BLaER1 treated with 17β-estradiol and CSF1 and Interleukin-3, amounts not matched to agents 10 nM and 100 nM (cell line): ENCODE measurements at regions not wholly inside any gene's neighbourhood (a gene's known extent, or its start where the extent isn't known, plus 50 kb on each side); places are given as distances from the start of the nearest gene placed in this dataset.

Experiments used
- H3K27ac ChIP-seq, 11 experiments: shearing (Covaris generic); formaldehyde crosslinking; 2 replicates each; pipeline ENCODE4 v1.8.1; 2022
- H3K27me3 ChIP-seq, 11 experiments: shearing (Covaris generic); formaldehyde crosslinking; 2 replicates each; pipeline ENCODE4 v1.8.1; 2022
- H3K36me3 ChIP-seq, 11 experiments: shearing (Covaris generic); formaldehyde crosslinking; 2 replicates each; pipeline ENCODE4 v1.8.1; 2022
- H3K4me1 ChIP-seq, 10 experiments: shearing (Covaris generic); formaldehyde crosslinking; 2 replicates each; pipeline ENCODE4 v1.8.1; 2022
- H3K4me2 ChIP-seq, 11 experiments: shearing (Covaris generic); formaldehyde crosslinking; 2 replicates each; pipeline ENCODE4 v1.8.1; 2022
- H3K4me3 ChIP-seq, 10 experiments: shearing (Covaris generic); formaldehyde crosslinking; 2 replicates each; pipeline ENCODE4 v1.8.1; 2022
- H3K9ac ChIP-seq, 11 experiments: shearing (Covaris generic); formaldehyde crosslinking; 2 replicates each; pipeline ENCODE4 v1.8.1; 2022
- H3K9me3 ChIP-seq, 11 experiments: shearing (Covaris generic); formaldehyde crosslinking; replicated peaks in 1 of 11; 2 replicates each; pipeline ENCODE4 v1.8.1; 2022
- H4K20me1 ChIP-seq, 11 experiments: shearing (Covaris generic); formaldehyde crosslinking; 2 replicates each; pipeline ENCODE4 v1.8.1; 2022
- Cebpa-rat ChIP-seq, 11 experiments: shearing (Covaris generic); IDR thresholded peaks; 2 replicates each; pipeline ENCODE4 v1.8.1; 2022

DNA sequence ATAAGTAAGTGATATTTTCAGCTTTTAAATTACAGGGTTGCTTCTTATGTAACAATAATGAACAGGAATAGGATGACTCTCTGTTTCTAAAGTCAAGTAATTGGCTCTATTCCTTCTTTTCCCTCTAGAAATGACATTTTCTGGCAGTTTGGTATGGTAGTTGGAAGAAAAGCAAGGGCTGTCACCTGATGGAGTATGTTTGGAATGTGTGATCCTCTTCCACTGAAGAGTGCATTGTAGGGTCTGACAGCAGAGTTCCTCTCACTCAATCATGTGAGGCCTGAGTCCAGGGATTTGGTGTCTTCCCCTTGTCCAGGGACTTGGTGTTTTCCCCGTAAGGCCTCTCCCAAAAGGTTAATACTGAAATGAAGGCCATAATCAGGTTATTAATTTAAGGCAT lies 233.8 kb upstream of the FBXL7 start:
- Histone ChIP-seq H3K27me3 (no peaks in the 10 kb centered on the region), H3K4me1 (peaks cover 0 to 7% (median 0%) of the 10 kb centered on the region in 10 experiments; a peak in 4 of 20 replicates), H3K4me3 (no peak overlapping the region), H3K9me3 (peaks cover 0 to 7% (median 0%) of the 10 kb centered on the region in 11 experiments; a peak in 3 of 22 replicates), H3K9ac (no peak overlapping the region), H3K4me2 (no peak overlapping the region), H3K36me3 (no peaks in the 10 kb centered on the region), H4K20me1 (no peaks in the 10 kb centered on the region; a peak in 1 of 22 replicates), H3K27ac (no peak overlapping the region)
- TF ChIP-seq Cebpa-rat (IDR thresholded peaks at IDR 0.05) = no peak

DNA sequence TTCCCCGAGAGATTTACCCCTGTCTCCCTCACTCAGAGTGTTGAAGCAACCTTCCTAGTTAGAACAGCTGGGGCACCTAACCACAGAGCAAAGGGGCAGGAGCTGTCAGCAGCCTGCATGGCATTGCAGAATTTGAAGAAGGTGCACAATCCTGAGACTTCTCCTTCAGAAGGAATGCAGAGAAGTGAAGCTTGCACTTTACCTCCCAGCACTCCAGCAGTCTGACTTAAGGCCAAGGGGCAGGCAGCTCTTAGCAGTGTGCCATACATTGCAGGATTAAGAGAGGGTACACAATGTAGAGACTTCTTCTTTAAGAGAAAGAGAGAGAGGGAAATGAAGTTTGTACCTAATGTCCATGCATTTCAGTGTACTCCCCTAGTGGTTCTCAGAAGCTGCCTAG lies 236.0 kb upstream of the FBXL7 start:
- H3K4me3 ChIP-seq = no peak overlapping the region
- no peak overlapping the region for H3K27ac ChIP-seq
- H3K36me3 ChIP-seq = no peaks in the 10 kb centered on the region
- H3K4me2 ChIP-seq = no peak overlapping the region
- H3K4me1 ChIP-seq = peaks cover 0 to 8% (median 0%) of the 10 kb centered on the region in 10 experiments; a peak in 4 of 20 replicates
- no peak overlapping the region for H3K9ac ChIP-seq
- H3K27me3 ChIP-seq = no peaks in the 10 kb centered on the region
- no peak for TF ChIP-seq Cebpa-rat (IDR thresholded peaks at IDR 0.05)
- no peaks in the 10 kb centered on the region; a peak in 1 of 22 replicates for H4K20me1 ChIP-seq
- peaks cover 0 to 7% (median 0%) of the 10 kb centered on the region in 11 experiments; a peak in 1 of 22 replicates for H3K9me3 ChIP-seq

DNA sequence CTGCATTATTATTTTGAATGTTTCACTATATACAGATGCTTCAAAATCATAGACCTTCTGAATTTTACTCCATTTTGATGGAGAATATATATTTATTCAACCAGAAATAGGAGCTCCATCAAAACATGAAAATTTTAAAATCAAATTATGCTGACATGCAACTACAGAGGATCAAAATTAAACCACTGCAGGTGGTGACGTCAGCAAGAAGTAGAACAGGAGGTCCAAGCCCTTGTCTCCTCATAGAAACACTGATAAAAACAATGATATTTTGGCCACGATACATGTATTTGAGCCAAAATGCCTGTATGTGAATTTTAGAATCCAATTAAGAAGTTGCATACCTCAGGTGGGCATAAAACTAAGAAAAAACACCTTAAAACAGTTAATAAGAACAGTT lies 236.6 kb upstream of the FBXL7 start:
- TF ChIP-seq Cebpa-rat (IDR thresholded peaks at IDR 0.05) = no peak
- Histone ChIP-seq H3K4me1 (peaks cover 0 to 8% (median 0%) of the 10 kb centered on the region in 10 experiments; a peak in 4 of 20 replicates), H3K36me3 (no peaks in the 10 kb centered on the region)

DNA sequence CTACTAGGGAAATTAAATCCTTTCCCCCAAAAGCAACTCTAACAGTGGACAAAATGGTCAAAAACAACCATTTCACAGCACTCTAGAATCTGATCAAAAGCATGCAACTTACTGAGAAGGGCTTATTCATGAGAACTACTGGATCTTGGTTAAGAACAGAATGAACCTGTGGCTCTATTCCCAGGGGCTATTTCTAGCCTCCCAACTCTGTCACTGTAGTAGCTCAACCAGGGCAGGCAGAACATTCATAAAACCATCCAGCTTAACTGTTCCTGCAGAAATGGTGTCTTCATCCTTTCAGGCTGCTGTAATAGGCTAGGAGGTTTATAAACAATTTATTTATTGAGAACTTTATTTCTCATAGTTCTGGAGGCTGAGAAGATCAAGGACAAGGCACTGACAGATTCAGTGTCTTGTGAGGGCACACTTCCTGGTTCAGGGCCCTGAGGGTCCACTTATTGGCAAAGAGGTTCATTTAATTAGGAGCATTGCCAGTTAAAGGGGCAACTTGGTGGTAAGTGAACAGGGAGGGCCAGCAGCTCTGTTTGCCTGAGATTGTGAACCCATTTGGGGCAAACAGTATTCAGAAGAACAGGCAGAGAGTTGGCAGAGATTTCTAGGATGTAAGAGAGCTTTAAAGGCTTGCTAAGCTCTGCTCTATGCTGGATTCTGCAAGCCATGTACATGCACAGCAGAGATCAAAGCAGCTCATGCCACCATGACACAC lies 238.5 kb upstream of the FBXL7 start:
- Histone ChIP-seq H3K9ac (no peak overlapping the region), H3K4me2 (peak overlapping the region in 5 of 11 experiments; percentile 1 to 45 (median 12); a peak in 5 of 22 replicates), H3K27ac (no peak overlapping the region), H3K9me3 (no peaks in the 10 kb centered on the region), H3K4me1 (peaks cover 0 to 8% (median 0%) of the 10 kb centered on the region in 10 experiments; a peak in 4 of 20 replicates), H4K20me1 (no peaks in the 10 kb centered on the region; a peak in 1 of 22 replicates), H3K27me3 (no peaks in the 10 kb centered on the region), H3K36me3 (no peaks in the 10 kb centered on the region), H3K4me3 (no peak overlapping the region)
- no peak for TF ChIP-seq Cebpa-rat (IDR thresholded peaks at IDR 0.05)

More for the DNA sequence above, 236.6 kb upstream of the FBXL7 start:
- no peak overlapping the region for H3K4me2 ChIP-seq
- no peak overlapping the region for H3K9ac ChIP-seq
- no peaks in the 10 kb centered on the region for H3K27me3 ChIP-seq
- no peaks in the 10 kb centered on the region; a peak in 1 of 22 replicates for H4K20me1 ChIP-seq
- peaks cover 0 to 7% (median 0%) of the 10 kb centered on the region in 11 experiments; a peak in 1 of 22 replicates for H3K9me3 ChIP-seq
- no peak overlapping the region for H3K27ac ChIP-seq
- no peak overlapping the region for H3K4me3 ChIP-seq

DNA sequence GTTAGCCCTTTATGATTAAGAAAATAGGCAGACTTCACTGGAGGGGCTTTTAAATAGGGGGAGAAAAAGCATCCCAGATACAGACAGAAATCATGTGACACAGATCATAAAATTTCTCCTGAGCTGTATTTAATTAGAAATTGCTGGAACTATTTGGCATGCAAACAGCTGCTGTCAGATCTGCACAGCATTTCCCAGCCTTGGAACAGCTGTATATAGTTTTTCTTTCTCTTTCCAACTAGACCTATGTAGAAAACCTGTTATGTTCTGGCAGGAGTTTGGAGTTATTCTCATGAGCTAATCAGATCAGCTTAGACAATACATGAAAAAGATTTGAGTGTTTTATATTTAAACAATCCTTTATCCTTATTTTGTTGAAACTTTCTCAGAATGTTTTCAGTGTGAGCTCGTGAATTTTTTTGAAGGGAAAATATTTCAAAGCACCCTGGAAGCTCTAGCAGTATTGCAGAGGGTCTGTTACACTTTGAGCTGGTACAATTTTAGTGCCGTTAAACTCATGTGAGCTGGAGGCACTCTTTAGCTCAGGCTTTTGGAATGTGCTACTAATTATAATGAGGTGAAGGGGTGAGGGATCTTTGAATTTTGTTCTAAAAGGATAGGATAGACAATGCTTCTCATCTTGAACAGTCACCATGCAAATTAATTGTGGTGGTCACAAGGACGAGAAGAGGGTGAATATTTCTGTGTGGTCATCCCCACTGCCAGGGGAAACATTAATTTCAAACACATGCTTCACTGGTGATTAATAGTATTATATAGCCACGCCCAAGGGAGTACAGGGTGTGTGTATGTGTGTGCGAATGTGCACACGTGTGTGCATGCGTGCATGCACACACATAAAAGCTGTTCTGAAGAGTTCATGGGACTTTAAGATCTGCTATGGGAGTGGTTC lies 239.4 kb upstream of the FBXL7 start:
- no peak overlapping the region for H3K9ac ChIP-seq
- H3K27ac ChIP-seq = no peak overlapping the region
- no peak for TF ChIP-seq Cebpa-rat (IDR thresholded peaks at IDR 0.05)
- no peaks in the 10 kb centered on the region for H3K27me3 ChIP-seq
- no peak overlapping the region for H3K4me3 ChIP-seq
- H3K9me3 ChIP-seq = no peaks in the 10 kb centered on the region
- H3K4me2 ChIP-seq = no peak overlapping the region
- no peaks in the 10 kb centered on the region; a peak in 1 of 22 replicates for H4K20me1 ChIP-seq
- H3K4me1 ChIP-seq = peaks cover 0 to 8% (median 0%) of the 10 kb centered on the region in 10 experiments; a peak in 4 of 20 replicates
- H3K36me3 ChIP-seq = no peaks in the 10 kb centered on the region

DNA sequence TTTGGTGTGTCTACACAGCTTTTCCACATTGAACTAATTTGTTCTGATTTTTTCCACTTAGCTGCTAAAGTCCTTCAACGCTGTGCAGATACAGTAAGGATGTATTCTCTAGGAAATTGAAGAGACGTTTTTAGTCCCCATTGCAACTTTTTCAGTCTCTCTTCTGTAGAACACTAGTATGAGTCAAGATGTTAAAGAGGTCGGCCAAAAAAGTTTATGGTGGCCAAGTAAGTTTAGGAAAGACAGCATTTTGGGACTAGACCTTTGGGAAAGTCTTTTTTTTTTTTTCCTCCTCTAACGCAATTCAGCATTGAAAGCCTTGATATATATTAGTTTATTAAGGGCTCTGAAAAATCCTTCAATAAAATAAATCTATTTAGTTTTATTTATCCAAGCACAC lies 243.5 kb upstream of the FBXL7 start:
- Histone ChIP-seq H3K36me3 (no peaks in the 10 kb centered on the region), H3K9ac (no peak overlapping the region), H3K27ac (no peak overlapping the region), H4K20me1 (no peaks in the 10 kb centered on the region), H3K4me2 (no peak overlapping the region), H3K4me1 (peaks cover 0 to 3% (median 0%) of the 10 kb centered on the region in 10 experiments; a peak in 4 of 20 replicates), H3K4me3 (no peak overlapping the region), H3K27me3 (peaks cover 0 to 9% (median 0%) of the 10 kb centered on the region in 11 experiments; a peak in 2 of 22 replicates), H3K9me3 (no peaks in the 10 kb centered on the region)
- no peak for TF ChIP-seq Cebpa-rat (IDR thresholded peaks at IDR 0.05)

DNA sequence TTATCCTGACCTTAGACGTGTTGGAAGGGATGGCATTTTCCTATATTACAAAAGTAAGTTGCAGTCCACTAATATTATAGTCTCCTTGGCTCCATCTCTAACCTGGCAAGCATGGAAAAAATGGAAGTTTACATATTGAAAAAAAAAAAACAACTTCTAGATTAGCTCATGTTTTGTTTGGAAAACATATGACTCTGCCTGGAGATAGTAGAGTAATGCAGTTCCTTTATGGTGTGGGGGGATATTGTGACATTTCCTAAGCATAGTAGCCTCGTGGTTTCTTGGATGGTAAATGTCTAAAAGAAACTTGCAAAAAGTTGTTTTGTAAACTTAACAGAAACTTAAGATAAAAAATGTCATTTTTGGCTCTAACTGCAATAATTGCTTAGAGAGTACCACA lies 244.4 kb upstream of the FBXL7 start:
- no peaks in the 10 kb centered on the region for H3K36me3 ChIP-seq
- H3K9ac ChIP-seq = no peak overlapping the region
- H3K9me3 ChIP-seq = 0 out of 22 replicates have a peak, but pooled peaks cover 0 to 3% (median 0%) of the 10 kb centered on the region in 11 experiments
- peaks cover 0 to 18% (median 0%) of the 10 kb centered on the region in 11 experiments; a peak in 4 of 22 replicates for H3K27me3 ChIP-seq
- H4K20me1 ChIP-seq = no peaks in the 10 kb centered on the region
- no peak overlapping the region for H3K4me2 ChIP-seq
- no peak overlapping the region for H3K27ac ChIP-seq
- no peak for TF ChIP-seq Cebpa-rat (IDR thresholded peaks at IDR 0.05)
- no peaks in the 10 kb centered on the region for H3K4me1 ChIP-seq
- H3K4me3 ChIP-seq = no peak overlapping the region

DNA sequence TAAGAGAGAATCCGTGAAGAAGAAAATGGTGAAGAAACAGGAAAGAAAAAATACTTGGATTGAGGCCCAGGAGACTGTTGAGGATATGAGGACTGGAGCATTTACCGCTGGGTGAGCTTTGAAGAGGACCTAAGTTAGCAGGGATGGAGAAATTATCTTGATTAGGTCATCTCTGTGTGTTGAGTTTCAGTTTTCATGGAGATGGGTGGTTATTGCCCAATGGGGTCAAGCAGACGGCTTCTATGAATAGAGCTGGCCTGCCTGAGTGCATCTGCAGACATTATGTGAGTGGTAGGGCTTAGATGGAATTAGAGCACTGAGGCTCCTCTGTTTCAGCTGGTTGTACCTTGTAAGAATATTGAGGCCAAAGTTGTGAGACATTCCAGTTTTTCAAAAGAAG lies 245.4 kb upstream of the FBXL7 start:
- H3K4me2 ChIP-seq = no peak overlapping the region
- no peak for TF ChIP-seq Cebpa-rat (IDR thresholded peaks at IDR 0.05)
- 0 out of 22 replicates have a peak, but pooled peaks cover 0 to 3% (median 0%) of the 10 kb centered on the region in 11 experiments for H3K9me3 ChIP-seq
- H3K4me1 ChIP-seq = peaks cover 0 to 3% (median under 1%) of the 10 kb centered on the region in 10 experiments; a peak in 6 of 20 replicates
- H3K27me3 ChIP-seq = peaks cover 0 to 24% (median 0%) of the 10 kb centered on the region in 11 experiments; a peak in 4 of 22 replicates
- no peak overlapping the region for H3K27ac ChIP-seq
- H4K20me1 ChIP-seq = no peaks in the 10 kb centered on the region
- no peaks in the 10 kb centered on the region for H3K36me3 ChIP-seq
- H3K4me3 ChIP-seq = no peak overlapping the region
- H3K9ac ChIP-seq = no peak overlapping the region

DNA sequence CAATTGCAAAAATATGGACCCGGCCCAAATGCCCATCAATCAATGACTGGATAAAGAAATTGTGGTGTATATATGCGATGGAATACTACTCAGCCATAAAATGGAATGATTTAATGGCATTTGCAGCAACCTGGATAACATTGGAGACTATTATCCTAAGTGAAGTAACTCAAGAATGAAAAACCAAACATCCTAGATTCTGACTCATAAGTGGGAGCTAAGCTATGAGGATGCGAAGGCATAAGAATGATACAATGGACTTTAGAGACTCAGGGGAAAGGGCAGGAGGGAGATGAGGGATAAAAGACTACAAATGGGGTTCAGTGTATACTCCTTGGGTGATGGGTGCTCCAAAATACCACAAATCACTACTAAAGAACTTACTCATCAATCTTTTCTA lies 247.6 kb upstream of the FBXL7 start:
- H3K9ac ChIP-seq = no peak overlapping the region
- no peak for TF ChIP-seq Cebpa-rat (IDR thresholded peaks at IDR 0.05)
- H3K27ac ChIP-seq = no peak overlapping the region
- no peaks in the 10 kb centered on the region for H4K20me1 ChIP-seq
- H3K4me2 ChIP-seq = no peak overlapping the region
- H3K36me3 ChIP-seq = no peaks in the 10 kb centered on the region
- H3K4me1 ChIP-seq = peaks cover 2 to 14% (median 9%) of the 10 kb centered on the region in 10 experiments; a peak in 14 of 20 replicates
- H3K9me3 ChIP-seq = peaks cover 0 to 3% (median 0%) of the 10 kb centered on the region in 11 experiments; a peak in 3 of 22 replicates
- H3K27me3 ChIP-seq = peaks cover 0 to 26% (median 0%) of the 10 kb centered on the region in 11 experiments; a peak in 4 of 22 replicates
- H3K4me3 ChIP-seq = no peak overlapping the region
